ENCODE measurements at regions not wholly inside any gene's neighbourhood (a gene's known extent, or its start where the extent isn't known, plus 50 kb on each side); places are given as distances from the start of the nearest gene placed in this dataset.

GRCh38 chr5:30368064-30368463 is 825.4 kb upstream of the CDH6 start:
- no peak for TF ChIP-seq CTCF (IDR thresholded peaks at IDR 0.05; ENCODE audit: borderline replicate concordance, extremely low read depth, low read length, poor library complexity, severe bottlenecking)
- no peak for TF ChIP-seq EZH2 (IDR thresholded peaks at IDR 0.05; ENCODE audit: borderline replicate concordance, low read depth, low read length, severe bottlenecking)

All from DND-41 (cell line).